ENCODE measurements at regions not wholly inside any gene's neighbourhood (a gene's known extent, or its start where the extent isn't known, plus 50 kb on each side); places are given as distances from the start of the nearest gene placed in this dataset.

DNA sequence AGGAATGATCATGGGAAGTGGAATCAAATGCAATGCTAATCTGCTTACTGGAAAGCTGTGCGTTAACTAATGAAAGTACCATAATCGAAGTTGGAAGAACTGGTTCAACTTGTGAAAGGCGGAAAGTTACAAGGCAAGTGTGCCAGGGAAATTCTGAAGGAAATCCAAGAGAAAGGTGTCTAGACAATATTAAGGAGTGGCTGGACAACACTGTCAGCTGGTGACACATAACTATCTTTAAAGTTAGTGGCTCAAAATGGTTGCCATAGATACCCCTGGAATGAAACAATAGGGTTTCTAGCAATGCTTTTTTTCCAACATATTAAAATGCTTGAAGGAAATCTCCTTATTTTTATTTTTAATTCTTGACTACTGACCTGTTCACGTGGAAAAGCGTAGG lies 90.4 kb downstream of the BMP2 start:
- Mint-ChIP-seq H3K27me3 (no peaks in the 10 kb centered on the region), H3K4me1 (ENCODE audit: low read depth in 2 of 2) (no peaks in the 10 kb centered on the region), H3K4me3 (no peak overlapping the region), H3K27ac (no peak overlapping the region), H3K9me3 (peaks cover 5 to 7% of the 10 kb centered on the region in 2 donors), H3K36me3 (ENCODE audit: insufficient read depth) (no peaks in the 10 kb centered on the region)
- ATAC-seq (replicated peaks) (no peak), DNase-seq (no peak)

DNA sequence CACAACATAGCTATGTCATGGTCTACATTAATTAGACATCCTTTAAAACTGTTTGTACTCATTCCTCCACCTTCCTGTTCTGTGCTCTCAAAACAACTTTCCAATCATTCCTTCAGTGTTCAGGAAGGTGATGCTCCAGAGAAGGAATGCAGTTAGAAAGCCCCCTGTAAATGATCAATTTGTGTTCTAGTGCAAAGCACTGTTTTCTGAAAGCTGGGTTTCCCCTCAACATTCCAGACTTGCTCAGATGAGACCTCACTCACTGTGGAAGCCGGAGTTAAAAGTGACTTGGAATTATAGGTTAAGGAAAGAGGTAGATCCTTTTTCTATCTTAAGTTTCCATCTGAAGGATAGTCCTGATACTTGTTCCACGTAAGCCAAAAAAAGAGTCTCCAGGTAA lies 95.9 kb downstream of the BMP2 start:
- no peaks in the 10 kb centered on the region for H3K27me3 Mint-ChIP-seq
- no peaks in the 10 kb centered on the region for H3K4me1 Mint-ChIP-seq (ENCODE audit: low read depth in 2 of 2)
- H3K36me3 Mint-ChIP-seq (ENCODE audit: insufficient read depth), result no peaks in the 10 kb centered on the region
- no peak overlapping the region for H3K27ac Mint-ChIP-seq
- DNase-seq, result no peak
- ATAC-seq (replicated peaks), result no peak
- no peak overlapping the region for H3K4me3 Mint-ChIP-seq
- peaks cover 0 to 2% of the 10 kb centered on the region in 2 donors for H3K9me3 Mint-ChIP-seq

DNA sequence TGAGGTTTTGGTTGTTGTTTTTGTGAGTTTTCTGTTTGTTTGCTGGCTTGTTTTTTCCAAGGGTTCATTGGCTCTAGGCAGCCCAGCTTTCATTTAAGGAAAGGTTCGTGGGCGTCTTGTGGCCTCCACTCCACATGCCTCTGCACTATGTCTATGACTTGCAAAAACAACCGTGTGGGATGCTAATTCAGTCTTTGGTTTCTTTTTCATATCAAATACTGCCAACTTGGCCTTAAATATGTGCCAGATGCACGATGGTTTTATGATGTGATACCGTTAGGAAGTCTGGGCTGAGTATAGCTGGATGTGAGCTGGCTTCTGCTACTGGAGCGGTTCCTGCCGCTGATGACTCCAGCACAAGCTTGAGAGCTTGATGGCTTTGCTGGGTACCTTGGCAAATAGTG lies 96.3 kb downstream of the BMP2 start:
- DNase-seq (no peak), ATAC-seq (replicated peaks) (no peak)
- Mint-ChIP-seq H3K4me1 (ENCODE audit: low read depth in 2 of 2) (no peaks in the 10 kb centered on the region), H3K4me3 (no peak overlapping the region), H3K27me3 (no peaks in the 10 kb centered on the region), H3K27ac (no peak overlapping the region), H3K9me3 (peaks cover 0 to 2% of the 10 kb centered on the region in 2 donors), H3K36me3 (ENCODE audit: insufficient read depth) (no peaks in the 10 kb centered on the region)

DNA sequence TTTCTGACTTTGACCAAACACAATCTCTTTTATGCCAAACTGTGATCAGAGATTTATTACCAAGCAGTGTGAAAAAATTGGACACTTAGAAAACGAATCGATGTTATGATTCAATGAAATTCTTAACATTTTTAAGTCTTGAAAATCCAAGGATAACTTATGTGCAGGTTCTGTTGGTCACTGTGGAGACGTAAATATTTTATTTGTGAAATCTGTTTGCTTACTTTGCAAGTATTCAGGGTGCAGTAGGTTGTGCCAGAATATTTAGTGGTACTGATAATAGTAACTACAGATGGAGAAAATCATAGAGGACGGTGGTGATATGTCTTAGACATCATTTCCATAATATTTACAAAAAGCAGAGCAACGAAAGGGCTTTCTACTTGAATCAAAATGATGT lies 97.3 kb downstream of the BMP2 start:
- peaks cover 0 to 2% of the 10 kb centered on the region in 2 donors for H3K9me3 Mint-ChIP-seq
- no peak overlapping the region for H3K4me3 Mint-ChIP-seq
- H3K4me1 Mint-ChIP-seq (ENCODE audit: low read depth in 2 of 2), result no peaks in the 10 kb centered on the region
- no peak for ATAC-seq (replicated peaks)
- no peak overlapping the region for H3K27ac Mint-ChIP-seq
- DNase-seq, result no peak
- no peaks in the 10 kb centered on the region for H3K27me3 Mint-ChIP-seq
- H3K36me3 Mint-ChIP-seq (ENCODE audit: insufficient read depth), result no peaks in the 10 kb centered on the region

DNA sequence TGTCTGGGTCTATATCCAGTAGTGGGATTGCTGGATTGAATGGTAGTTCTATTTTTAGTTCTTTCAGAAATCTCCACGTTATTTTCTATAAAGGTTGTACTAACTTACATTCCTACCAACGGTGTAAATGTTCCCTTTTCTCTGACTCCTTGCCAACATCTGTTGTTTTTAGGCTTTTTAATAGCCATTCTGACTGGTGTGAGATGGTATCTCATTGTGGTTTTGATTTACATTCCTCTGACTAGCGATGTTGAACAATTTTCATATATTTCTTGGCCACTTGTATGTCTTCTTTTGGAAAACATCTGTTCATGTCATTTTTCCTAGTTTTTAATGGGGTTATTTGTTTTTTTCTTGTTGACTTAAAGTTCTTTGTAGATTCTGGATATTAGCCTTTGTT lies 99.3 kb downstream of the BMP2 start:
- Mint-ChIP-seq H3K4me3 (no peak overlapping the region), H3K4me1 (ENCODE audit: low read depth in 2 of 2) (no peaks in the 10 kb centered on the region), H3K36me3 (ENCODE audit: insufficient read depth) (no peaks in the 10 kb centered on the region), H3K9me3 (peaks cover 2 to 4% of the 10 kb centered on the region in 2 donors), H3K27me3 (no peaks in the 10 kb centered on the region), H3K27ac (no peak overlapping the region)
- no peak for ATAC-seq (replicated peaks)
- no peak for DNase-seq

DNA sequence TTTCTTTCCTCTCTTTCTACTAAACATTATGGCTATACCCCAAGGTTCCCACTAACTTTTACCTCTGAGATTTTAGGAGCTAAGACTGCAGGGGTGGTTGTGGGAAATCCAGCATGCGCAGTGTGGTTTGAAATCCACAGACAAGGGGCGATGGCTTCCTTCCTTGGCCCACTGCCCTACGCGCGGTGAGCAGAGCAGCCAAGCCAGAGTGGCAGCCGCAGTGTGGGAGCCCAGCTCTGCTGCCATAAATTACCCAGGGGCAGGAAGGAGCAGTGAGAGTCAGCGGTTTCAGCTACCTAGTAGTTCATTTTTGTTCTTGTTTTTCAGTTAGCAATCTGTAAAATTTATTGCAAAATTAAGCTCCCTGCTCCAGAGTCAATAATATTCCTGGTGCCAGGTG lies 101.4 kb downstream of the BMP2 start:
- ATAC-seq (replicated peaks) (no peak), DNase-seq (no peak)
- no peak overlapping the region for H3K27ac Mint-ChIP-seq
- H3K4me1 Mint-ChIP-seq (ENCODE audit: low read depth in 2 of 2), result no peaks in the 10 kb centered on the region
- no peak overlapping the region for H3K4me3 Mint-ChIP-seq
- H3K27me3 Mint-ChIP-seq, result no peaks in the 10 kb centered on the region
- peaks cover 2 to 12% of the 10 kb centered on the region in 2 donors for H3K9me3 Mint-ChIP-seq
- no peaks in the 10 kb centered on the region for H3K36me3 Mint-ChIP-seq (ENCODE audit: insufficient read depth)

DNA sequence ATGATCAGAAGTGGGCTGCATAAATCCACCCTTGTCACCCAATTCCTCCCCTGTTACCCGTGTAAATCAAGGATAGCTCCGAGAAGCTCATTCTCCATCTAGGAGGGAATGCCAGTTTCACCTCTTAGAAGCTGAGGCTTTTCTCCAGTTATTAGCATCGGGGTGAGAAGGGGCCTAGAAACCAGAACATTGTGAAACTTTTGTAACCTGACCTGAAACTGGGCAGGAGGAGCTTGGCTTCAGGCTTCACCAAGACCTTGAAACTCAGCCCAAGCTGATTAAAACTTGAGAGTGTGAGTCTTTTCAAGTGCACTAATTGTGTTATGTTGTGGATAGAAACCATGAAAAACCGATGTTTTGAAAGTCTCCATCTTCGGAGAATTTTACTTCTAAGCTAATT lies 103.1 kb downstream of the BMP2 start:
- DNase-seq, result no peak
- no peaks in the 10 kb centered on the region for H3K4me1 Mint-ChIP-seq (ENCODE audit: low read depth in 2 of 2)
- H3K36me3 Mint-ChIP-seq (ENCODE audit: insufficient read depth), result no peaks in the 10 kb centered on the region
- ATAC-seq (replicated peaks), result no peak
- H3K9me3 Mint-ChIP-seq, result peaks cover 2 to 12% of the 10 kb centered on the region in 2 donors
- H3K27me3 Mint-ChIP-seq, result no peaks in the 10 kb centered on the region
- no peak overlapping the region for H3K4me3 Mint-ChIP-seq
- H3K27ac Mint-ChIP-seq, result no peak overlapping the region

DNA sequence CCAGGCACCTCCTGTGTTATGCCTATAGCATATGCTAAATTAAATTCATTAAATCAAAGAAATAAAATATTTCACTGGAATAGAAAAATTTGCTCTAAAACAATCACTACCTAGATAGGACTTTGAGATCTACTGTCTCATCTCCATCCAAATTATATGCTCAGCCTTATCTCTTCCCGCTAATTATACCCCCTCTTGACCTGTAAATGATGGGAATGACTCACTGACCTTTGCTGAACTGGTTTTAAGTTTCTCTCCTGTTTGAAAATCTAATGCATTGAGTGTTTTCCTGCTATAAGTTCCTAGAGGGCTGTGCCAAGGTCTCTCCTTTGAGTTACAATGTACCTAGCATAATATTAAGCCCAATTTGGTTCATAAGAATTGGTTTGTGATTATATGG lies 110.1 kb downstream of the BMP2 start:
- DNase-seq (no peak), ATAC-seq (replicated peaks) (no peak)
- H3K9me3 Mint-ChIP-seq, result peaks cover 0 to 5% of the 10 kb centered on the region in 2 donors
- H3K27me3 Mint-ChIP-seq, result no peaks in the 10 kb centered on the region
- H3K4me3 Mint-ChIP-seq, result no peak overlapping the region
- no peaks in the 10 kb centered on the region for H3K4me1 Mint-ChIP-seq (ENCODE audit: low read depth in 2 of 2)
- peaks cover 2% of the 10 kb centered on the region for H3K36me3 Mint-ChIP-seq (ENCODE audit: insufficient read depth)
- H3K27ac Mint-ChIP-seq, result no peak overlapping the region

DNA sequence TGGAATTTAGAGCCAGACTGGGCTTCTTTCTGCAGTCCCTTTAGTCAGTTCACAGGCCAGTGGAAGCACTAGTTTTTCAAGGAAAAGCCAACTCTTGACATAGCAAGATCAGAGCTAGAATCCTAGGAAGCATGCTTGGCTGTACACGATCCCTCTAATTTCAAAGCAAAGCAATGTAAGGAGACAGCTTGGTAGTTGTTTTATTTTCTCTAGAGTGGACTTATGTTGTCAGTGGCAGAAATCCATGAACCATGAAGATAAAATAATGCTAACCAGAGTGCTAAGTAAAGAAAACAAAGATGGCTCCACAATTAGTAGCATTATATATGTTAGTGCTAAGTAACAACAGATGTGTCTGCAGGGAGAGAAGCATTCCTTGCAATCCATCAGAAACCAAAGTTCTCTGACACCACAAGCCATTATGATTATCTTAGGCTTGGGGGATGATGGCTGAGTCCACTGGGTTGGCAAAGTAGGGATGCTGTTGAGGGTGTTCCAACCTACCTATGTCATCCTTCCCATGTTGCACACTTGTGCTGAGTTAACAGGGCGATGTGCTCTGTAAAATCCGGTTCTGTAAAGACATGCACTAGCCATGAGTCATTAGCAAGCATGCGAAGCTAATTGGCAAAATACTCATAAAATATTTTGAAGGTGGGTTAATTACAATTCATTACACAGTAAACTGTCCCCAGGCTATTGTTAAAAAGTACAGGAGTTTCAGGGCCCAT lies 115.2 kb downstream of the BMP2 start:
- Mint-ChIP-seq H3K4me3 (no peak overlapping the region), H3K27ac (no peak overlapping the region), H3K36me3 (ENCODE audit: insufficient read depth) (peaks cover 2% of the 10 kb centered on the region), H3K4me1 (ENCODE audit: low read depth in 2 of 2) (no peaks in the 10 kb centered on the region), H3K9me3 (peaks cover 3 to 8% of the 10 kb centered on the region in 2 donors), H3K27me3 (no peaks in the 10 kb centered on the region)
- no peak for ATAC-seq (replicated peaks)
- DNase-seq, result no peak

DNA sequence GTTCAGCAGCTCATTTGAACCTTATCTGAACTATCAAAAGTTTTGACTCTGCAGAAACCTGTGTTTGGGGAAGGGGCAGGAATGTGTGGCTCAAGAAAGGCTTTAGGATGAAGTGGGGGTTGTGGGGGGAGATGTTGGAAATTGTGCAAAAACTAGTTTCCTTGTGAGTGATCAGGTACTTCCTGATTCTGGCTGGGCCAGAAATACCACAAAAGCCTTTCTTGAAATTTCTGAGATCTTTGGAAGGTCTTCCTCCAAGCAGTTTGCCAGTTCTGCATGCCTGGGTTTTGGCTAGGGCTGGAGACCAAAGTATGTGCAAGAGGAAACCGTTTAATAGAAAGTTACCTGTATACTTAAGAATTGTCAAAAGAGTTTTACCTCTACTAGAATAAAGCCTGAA lies 116.6 kb downstream of the BMP2 start:
- Mint-ChIP-seq H3K4me3 (no peak overlapping the region), H3K36me3 (ENCODE audit: insufficient read depth) (peaks cover 2% of the 10 kb centered on the region), H3K9me3 (peaks cover 5 to 8% of the 10 kb centered on the region in 2 donors), H3K4me1 (ENCODE audit: low read depth in 2 of 2) (no peaks in the 10 kb centered on the region), H3K27me3 (no peaks in the 10 kb centered on the region), H3K27ac (no peak overlapping the region)
- no peak for ATAC-seq (replicated peaks)
- DNase-seq, result no peak

DNA sequence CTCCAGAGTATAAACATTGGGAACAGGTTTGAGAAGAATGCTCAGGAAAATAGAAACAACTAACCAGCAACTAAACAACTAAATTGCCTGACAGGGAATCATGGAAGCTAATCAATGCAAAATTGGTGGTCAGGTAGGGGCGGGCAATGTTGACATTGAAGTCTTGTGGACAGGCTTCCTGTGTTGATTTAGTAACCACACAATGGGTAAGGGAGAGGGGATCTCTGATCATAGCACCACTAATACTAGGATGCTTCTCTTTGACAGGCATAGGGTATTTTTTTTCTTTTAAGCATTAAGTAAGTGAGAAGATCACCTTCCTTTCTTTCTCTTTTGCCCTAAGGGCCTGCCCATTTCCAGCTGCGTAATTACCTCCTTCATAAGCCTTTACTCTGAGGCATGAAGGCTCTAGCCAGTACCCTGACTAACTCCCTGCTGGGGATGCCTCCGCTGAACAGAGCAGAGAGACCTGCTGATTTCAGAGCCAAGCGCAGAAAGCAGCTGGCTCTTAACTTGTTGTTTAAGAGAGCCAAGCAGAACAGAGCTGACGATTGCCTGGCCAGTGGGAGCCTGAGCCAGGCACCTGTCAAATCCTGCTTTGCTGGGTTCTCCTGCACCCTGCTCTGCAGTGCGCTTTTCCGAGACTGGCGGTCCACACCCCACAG lies 118.7 kb downstream of the BMP2 start:
- no peaks in the 10 kb centered on the region for H3K4me1 Mint-ChIP-seq (ENCODE audit: low read depth in 2 of 2)
- H3K4me3 Mint-ChIP-seq, result no peak overlapping the region
- no peaks in the 10 kb centered on the region for H3K27me3 Mint-ChIP-seq
- ATAC-seq (replicated peaks), result no peak
- peaks cover 7 to 8% of the 10 kb centered on the region in 2 donors for H3K9me3 Mint-ChIP-seq
- peaks cover 2% of the 10 kb centered on the region for H3K36me3 Mint-ChIP-seq (ENCODE audit: insufficient read depth)
- DNase-seq, result no peak
- no peak overlapping the region for H3K27ac Mint-ChIP-seq

DNA sequence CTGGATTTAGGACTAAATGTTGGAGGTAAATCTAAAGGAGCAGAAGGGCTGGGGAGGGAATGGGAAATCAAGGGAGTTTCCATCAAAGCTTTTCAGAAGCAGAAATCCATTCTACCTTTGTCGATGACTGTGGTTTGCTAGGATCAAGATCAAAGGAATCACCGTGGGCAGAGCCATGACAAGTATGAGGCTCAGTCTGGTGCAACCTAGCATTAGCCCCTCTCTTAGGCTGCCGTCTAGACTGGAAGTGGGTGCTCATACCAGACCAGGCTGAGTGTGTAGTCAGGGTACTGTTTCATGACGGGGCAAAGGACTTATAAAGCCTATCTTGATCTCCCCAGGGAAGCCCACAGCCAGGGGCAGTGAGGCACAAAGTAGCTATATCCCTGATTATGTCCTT lies 120.5 kb downstream of the BMP2 start:
- H3K27me3 Mint-ChIP-seq, result no peaks in the 10 kb centered on the region
- H3K36me3 Mint-ChIP-seq (ENCODE audit: insufficient read depth), result no peaks in the 10 kb centered on the region
- no peaks in the 10 kb centered on the region for H3K4me1 Mint-ChIP-seq (ENCODE audit: low read depth in 2 of 2)
- no peak overlapping the region for H3K4me3 Mint-ChIP-seq
- ATAC-seq (replicated peaks) (no peak), DNase-seq (no peak)
- no peak overlapping the region for H3K27ac Mint-ChIP-seq
- H3K9me3 Mint-ChIP-seq, result peaks cover 7 to 18% of the 10 kb centered on the region in 2 donors

DNA sequence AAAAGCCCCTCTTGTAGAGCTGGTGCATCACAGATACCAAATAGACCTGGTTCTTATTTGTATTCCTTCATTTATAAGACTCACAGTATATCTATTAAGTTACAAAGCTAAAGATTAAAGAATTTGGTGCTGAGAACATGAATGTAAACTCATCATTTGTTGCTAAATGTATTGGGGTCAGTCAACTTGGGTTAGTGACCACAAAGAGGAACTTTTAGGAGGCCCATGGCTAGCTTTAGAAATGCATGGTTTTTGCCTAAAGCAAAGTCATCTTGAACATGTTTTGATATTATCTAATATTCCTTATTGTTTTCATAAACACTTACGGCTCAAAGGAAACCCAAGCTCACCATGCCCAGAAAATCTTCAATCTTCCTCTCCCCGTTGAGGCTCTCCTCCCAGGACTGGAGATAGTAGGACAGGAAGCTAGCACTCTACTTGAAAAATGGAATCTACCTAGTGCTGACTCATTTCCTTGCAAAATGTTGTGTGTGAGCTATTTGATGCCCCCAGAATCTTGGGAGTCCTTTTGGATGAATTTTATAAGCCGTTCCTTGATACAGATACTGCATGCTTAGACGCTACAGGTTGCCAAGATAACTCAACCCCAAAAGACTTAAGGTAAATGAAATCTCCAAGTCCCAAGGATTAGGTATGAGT lies 121.4 kb downstream of the BMP2 start:
- DNase-seq (no peak), ATAC-seq (replicated peaks) (no peak)
- H3K4me3 Mint-ChIP-seq, result no peak overlapping the region
- no peaks in the 10 kb centered on the region for H3K4me1 Mint-ChIP-seq (ENCODE audit: low read depth in 2 of 2)
- H3K9me3 Mint-ChIP-seq, result peaks cover 7 to 18% of the 10 kb centered on the region in 2 donors
- H3K27ac Mint-ChIP-seq, result no peak overlapping the region
- no peaks in the 10 kb centered on the region for H3K27me3 Mint-ChIP-seq
- H3K36me3 Mint-ChIP-seq (ENCODE audit: insufficient read depth), result no peaks in the 10 kb centered on the region

DNA sequence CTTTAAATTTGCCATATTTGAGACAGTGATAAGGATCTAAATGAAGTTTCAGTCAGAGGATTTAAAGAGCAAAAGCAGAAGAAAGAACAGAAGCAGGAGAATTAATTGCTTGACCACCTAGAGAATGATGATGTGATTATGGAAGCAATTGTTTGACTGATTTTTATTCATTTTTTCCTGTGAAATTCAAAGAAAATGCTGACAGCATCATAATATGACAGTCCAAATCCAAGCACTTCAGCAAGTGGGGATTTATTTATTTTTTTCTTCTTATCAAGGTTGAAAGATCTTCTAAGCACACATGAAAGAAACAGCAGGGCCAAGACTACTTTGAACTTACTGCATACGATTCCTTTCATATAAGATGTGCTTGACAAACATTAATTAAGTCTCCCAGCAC lies 125.2 kb downstream of the BMP2 start:
- DNase-seq (no peak), ATAC-seq (replicated peaks) (no peak)
- H3K4me3 Mint-ChIP-seq, result no peak overlapping the region
- peaks cover 6 to 17% of the 10 kb centered on the region in 2 donors for H3K9me3 Mint-ChIP-seq
- H3K27me3 Mint-ChIP-seq, result no peaks in the 10 kb centered on the region
- no peaks in the 10 kb centered on the region for H3K36me3 Mint-ChIP-seq (ENCODE audit: insufficient read depth)
- no peaks in the 10 kb centered on the region for H3K4me1 Mint-ChIP-seq (ENCODE audit: low read depth in 2 of 2)
- H3K27ac Mint-ChIP-seq, result no peak overlapping the region

Measured in effector memory CD8-positive, alpha-beta T cell (primary cell).